HG02870 (cell line): ENCODE measurements at regions not wholly inside any gene's neighbourhood (a gene's known extent, or its start where the extent isn't known, plus 50 kb on each side); places are given as distances from the start of the nearest gene placed in this dataset.
"Not testable (repeated sequence)": the region's sequence is repeated elsewhere in the genome, so short reads cannot be mapped to it uniquely, and the experiment has no call there.

Experiments
- ATAC-seq: cut with Tn5 transposase; IDR thresholded peaks from one replicate; pipeline ENCODE4 v1.9.1; 2021; ENCODE audit warnings: mild to moderate bottlenecking, moderate library complexity; ENCODE audit not compliant: unreplicated experiment

DNA sequence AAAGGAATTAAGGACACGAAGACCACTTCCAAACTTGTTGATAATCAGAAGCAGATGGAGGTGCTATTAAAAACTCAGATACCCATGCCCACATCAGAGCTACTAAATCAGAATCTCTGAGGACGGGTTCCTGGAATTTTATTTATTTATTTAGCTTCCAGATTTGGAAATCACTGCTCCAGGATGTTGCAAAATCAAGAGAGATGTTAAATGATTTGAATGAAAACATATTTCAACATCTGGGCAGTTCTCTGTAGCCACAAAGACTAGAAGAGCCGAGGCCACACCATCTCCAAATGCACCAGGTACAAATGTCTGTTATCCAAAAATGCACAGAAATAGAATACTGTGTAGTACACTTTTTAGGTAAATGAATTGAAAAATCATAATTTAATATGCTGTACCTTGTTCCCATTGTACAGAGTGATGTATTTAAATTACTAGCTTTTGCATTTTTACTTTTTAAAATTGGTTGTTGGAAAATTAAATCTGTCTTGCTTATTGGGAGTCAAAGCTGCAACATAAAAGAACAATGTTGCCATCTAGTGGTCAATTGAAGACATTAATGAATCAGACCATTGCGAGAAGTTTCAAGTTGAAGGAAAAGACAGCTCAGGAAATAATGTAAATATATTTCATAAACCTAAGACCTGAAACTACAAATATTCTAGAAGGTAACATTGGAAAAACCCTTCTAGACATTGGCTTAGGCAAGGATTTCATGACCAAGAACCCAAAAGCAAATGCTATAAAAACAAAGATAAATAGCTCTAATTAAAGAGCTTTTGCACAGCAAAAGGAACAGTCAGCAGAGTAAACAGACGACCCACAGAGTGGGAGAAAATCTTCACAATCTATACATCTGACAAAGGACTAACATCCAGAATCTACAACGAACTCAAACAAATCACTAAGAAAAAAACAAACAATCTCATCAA lies 151.3 kb upstream of the TTC29 start:
- ATAC-seq, result no peak

DNA sequence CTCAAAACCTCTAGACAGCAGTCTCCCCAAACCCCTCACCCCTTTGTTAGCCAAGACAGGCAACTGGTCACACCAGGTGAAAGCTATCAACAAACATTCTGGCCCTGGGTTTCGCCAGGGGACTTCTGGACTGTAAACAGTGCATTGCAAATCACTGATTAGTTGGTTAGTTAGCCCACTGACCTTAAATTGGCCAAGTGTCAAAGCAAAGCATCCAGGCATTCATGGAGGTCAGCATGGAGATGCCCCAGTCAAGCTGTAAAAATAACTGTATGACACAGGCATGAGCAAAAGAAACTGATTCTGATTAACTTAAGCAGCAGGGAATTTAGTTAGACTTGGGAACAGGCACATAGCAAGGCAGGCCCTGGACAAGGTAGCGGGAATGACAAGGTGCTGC lies 156.0 kb upstream of the TTC29 start:
- no peak for ATAC-seq

DNA sequence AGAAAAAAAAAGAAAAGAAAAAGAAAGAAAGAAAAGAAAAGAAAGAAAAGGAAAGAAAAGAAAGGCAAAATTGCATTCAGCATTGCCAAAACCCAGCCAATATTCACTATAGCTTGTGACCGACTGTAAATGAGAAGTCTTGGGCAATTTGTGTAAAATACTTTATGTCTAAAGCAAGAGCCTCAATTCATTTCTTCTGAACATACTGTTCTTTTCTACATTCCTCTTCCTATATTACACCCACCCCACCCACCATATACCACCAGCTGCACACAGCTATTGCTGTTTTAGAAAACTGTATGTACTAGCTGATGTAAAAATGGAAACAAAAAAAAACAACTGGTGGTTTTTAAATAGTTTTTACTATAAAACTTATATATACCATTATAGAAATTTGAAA lies 156.9 kb upstream of the TTC29 start:
- ATAC-seq, result no peak

DNA sequence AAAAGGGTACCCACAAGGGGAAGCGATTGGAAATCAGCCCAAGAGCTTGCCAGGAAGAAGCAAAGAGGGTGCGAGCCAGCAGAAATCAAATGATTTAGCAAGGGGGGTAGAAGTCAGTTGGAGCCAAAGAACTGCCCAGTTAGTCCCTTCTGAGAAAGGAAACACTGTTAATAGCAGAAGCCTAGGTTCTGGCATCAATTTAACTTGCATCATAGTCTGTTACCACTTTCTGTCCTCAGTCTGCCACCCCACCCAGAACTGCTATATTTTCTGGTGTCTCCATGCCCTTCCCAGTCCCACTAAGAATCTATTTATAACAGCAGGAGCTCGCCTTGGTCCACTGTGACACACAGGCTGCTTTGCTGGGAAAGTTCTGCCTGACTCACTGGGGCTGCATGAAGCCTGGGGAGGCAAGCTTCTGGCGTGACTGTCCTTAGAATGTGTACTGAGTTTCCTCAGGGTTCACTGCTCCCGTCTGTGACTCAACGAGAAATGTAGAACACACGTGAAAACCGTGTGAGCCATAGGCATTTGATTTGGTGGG lies 157.8 kb upstream of the TTC29 start:
- no peak for ATAC-seq

DNA sequence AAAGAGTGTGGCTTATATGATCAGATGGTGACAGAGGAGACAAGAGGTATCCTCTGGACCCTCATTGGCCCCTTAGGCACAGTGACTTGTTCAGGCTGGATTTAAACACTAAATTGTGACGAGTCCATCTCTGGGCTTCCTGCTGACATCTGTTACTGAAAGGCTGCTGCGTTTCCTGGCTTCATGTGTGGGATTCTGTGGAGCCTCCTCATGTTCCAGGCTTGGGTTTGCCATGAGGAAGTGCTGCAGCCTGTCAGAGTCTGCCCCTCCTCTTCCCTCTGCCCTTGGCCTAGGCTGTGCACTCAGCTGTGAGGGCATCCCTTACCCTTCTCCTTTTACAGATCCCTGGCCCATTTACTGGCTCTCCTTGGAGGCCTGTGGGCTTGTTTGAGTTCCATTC lies 159.1 kb upstream of the TTC29 start:
- no peak for ATAC-seq

DNA sequence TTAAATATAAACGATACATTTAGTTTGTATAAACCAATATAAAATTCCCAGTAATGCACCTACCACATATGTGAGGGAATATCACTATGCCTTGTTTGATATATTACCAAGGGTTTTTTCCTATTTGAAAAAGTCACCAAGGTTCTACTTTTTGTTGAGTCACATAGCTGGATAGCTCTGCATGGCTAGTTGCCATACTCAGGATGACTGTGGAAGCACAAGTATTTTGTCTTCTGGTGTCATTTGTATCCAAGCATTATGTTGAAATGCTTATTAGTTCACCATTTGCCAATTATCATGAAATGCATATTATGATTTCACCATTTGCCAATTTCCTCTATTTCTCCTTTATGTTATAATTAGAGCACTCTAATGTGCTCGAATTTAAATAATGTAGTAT lies 162.7 kb upstream of the TTC29 start:
- no peak for ATAC-seq

DNA sequence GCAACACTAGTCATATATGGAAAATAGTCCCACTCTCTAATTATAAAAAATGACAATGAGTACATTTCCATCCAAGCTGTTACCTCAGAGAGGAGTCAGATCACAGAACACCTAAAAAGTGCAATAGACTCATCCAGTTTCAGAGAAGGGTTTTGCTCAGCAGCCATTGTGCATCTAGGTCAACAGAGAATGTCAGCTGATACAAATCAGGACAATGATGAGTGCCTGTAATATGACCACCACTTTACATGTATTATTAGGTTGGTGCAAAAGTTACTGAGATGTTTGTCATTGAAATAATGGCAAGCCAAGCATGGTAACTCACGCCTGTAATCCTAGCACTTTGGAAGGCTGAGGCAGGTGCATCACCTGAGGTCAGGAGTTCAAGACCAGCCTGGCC lies 164.1 kb upstream of the TTC29 start:
- no peak for ATAC-seq

DNA sequence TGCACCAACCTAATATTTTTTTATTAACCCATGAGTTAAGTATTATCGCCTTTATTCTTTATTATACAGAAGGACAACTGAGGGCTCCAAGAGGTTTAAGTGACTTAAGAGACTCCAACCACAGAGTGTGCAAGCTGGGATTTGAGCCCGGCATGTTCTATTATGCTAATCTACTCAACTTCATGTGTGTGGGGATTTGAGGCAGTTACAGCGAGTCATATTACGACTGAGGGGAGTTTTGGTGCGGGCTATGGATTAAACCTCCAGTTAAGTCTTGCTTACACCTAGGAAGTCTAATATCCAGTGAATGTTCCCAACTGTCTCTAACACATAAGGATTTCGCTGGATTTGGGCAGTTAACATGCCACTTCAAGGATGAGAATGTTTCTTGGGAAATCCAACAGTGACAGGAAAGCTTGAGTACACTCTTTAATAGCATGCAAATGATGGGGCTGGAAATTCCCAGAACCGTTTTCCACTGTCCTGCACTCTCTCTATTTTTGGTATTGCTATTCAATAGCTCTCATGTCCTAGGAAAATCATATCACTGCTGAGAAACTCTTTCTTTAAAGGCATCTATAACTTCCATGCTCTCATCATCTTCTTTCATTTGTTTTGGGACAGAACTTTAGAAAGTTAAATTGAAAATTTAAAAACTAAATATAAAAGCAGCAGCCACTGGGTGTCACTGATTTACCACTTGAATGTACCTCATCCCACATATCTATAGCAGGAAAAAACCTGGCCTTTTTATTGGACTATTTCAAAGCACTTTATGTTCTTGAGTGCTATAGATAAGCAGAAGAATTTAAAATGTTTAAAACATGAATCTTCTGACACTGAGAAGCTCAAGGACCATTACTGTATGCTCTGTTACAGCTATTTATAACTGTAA lies 165.1 kb upstream of the TTC29 start:
- ATAC-seq, result peak; percentile 61

DNA sequence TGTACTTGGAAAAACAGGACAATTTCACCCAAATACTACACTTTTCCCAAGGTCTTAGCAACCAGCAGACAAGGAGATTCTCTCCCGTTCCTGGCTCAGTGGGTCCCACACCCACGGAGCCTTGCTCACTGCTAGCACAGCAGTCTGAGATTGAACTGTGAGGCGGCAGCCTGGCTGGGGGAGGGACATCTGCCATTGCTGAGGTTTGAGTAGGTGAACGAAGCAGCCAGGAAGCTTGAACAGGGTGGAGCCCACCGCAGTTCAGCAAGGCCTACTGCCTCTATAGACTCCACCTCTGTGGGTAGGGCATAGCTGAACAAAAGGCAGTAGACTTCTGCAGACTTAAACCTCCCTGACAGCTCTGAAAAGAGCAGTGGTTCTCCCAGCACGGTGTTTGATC lies 166.5 kb upstream of the TTC29 start:
- not testable (repeated sequence) for ATAC-seq

DNA sequence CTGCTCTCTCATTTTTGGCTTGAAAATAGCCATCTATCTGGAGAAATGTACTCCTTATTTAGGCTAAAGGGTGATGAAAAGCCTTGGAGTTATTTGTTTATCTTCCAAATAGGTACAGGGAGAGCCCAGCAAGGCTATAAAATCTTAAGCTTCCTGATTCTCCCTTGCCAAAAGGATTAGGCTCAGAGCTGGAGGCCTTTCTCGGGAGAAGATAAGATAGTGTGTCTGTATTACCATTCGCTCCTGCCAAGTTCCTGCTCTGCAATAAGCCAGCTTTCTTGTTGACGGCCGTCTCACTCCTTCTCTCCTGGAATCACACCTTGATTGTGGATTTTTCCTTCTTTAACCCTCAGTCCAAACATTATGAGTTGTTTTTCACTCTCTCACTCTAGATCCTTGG lies 171.8 kb upstream of the TTC29 start:
- ATAC-seq, result no peak

DNA sequence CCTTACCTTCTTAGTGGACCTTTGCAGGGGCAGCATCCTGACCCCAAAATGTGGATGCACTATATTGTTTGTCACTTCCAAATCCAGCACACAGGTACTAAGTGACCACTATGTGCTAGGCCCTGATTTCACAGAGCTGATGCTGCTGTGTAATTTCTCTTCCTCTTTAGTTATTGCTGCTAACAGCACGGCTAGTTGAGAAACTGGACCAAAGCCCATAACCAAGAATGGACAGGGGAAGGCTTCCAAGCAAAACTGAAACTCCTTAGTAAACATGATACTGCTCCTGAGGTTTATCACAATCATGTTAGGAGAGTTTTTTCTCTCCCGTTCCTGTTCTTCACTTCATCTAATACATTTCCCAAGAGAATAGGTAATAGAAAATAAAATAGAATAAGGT lies 172.9 kb upstream of the TTC29 start:
- no peak for ATAC-seq

DNA sequence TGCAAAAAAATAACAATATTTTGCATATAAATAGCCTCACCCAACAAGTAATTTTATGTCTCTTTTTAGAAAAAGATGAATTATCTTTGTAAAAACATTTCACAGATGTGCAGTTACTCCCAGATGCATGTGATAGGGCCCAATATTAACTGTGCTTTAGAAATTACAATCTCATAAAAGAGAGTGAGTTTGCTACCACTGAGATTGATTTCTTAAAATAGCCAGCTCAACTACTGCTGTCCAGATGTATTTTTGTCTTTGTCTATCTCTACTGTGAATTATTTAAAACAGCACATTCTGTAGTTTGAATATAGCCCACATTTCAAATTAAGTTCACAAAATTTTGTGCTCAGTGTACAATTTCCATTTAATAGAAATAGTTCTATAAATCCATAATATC lies 177.0 kb upstream of the TTC29 start:
- ATAC-seq, result no peak

DNA sequence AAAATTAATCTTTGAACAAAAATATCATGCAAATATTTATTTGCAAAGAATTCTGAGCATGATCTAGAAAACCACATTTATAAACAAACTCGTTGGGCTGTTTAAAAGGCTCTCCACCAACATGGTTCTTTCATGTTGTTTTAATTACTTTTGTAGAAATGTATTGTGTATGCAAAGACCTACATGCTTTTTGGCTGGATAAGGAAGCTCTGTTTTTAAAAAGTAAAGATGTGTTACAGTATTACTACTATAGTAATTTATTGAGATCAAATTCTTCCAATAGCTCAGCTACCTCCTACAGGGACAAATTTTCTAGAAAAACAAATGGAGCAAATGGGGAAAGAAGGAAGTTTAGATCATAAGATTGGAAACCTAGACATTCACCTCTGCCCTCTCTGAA lies 177.5 kb upstream of the TTC29 start:
- no peak for ATAC-seq

DNA sequence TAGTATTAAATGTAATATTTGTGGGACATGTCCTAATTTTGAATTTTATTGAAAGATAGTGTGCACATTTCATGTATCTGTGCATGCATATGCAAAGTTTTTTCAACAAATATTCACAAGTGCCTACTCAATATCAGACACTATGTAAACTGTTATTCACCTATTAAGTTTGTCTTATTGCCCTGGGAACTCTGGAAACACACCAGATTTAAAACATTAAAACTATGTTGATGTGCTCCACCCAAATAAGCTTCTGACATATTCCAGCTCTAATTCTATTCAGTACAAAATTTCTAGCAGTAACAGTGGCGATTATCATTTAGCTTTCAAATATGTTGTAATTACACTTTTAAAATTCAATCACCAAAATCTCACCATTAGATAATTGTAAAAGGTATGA lies 183.1 kb upstream of the TTC29 start:
- no peak for ATAC-seq

DNA sequence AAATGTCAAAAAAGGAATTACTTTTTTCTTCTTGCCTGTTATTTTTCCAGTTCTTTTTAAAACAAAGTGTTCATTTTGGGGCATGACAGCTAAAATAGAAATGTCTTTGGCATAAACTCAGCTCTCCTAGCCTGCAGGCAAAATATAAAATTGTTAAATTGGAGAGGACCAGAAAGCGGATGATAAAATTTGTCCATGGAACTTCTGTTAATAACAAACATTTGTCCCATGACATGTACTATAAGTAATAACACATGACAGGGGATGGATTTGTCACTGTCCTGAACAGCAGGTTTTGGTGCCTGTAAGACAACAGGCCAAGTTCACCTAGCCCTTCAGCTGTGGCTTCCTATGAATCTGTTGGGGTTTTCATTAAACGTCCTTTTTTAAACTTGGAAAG lies 184.0 kb upstream of the TTC29 start:
- ATAC-seq, result no peak

DNA sequence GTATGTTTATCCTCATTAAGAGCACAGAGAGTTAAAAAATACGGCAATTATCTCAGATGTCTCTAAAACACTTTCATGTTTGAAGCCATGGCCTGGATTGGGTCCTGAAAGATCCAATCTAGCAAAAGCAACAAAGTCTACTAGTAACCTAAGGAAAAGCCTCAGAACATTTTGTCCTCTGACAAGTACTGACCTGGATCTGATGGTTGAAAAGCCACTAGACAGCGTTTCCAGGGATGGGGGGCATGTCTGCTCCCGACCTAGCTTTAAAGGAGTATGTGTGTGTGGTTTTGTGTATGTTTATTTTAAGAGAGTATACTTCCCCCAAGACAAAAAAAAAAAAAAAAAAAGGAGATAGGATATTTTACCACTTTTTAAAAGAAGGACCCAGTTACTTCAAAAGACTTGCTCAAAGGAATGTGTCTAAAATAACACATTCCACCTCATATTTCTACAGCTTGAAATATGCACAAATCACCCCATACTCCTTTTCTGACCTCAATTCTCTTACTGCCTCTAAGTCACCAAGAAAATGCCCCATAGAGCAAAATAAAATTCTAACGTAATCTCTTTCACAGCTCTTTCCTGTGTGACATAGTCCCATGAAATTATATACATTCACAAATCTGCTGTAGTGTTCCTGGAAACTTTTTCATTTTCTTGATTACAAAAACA lies 189.0 kb upstream of the TTC29 start:
- ATAC-seq, result no peak

DNA sequence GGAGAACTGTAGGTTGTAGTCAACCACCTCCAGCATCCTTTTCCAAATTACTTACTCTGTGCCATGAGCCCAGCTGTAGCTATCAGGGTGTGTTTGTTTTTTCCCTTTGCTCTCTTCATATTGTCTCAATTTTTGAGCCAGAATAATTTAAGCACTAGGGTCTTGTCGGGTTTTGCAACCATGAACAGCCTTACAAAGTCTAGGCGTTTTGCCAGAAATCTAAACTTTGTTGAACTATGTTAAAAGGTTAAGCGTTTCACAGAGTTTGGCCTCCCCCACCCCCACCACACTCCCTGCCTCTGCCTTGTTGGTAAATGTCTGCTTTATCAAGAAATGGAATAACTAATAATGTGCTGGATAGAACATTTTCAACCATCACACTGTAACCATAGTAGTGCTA lies 190.6 kb upstream of the TTC29 start:
- no peak for ATAC-seq

DNA sequence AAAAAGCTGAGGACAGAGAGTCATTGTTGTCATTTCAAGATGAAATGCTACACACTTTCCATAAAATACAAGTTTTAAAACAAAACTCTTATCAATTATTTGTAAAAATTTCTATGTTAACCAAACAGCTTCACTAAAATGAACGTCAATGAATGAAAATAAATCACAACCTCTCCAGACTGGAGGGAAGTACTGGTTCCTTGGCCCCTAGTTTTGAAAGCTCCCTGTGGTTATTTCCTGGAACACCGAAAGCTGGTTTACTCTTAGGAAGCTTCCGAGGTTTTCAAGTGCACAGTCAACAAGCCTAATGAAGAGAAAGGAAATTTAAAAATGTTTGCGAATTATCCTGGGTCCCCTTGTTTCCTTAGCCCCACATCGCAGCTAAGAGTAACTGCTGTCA lies 191.1 kb upstream of the TTC29 start:
- no peak for ATAC-seq

DNA sequence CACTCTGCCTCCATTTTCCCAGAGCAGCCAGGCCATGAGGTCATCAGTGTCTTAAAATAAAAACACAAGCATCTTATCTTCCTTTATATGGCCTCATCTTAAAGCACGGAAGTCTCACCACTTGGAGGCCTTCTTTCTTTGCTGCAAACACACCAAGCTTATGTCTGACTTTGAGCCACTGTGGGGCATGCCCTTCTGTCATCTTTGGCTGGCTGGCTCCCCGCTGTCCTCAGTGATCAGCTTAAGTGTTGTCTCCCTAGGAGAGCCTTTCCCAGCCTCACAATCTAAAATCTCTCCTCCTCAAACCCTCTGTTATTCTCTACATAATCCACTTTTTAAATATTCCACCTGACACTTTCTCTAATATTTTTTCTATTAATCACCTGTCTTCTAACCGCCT lies 191.6 kb upstream of the TTC29 start:
- no peak for ATAC-seq

DNA sequence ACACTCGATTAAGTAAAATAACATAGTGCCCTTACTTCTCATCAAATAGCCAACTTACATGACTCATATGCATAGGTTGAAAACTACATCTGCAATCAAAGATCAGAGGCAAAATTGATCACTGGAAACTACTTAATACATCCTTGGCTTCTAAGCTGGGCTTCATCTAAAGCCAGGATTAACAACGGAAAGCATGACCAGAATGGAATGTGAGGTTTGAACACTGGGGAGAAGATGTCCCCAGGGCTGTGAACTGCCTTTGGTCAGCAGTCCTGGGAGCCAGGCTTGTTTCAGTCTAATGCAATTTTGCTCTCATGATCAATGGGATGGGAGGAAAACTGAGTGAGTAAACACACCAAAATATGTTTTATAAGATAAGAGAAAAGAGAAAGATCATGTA lies 192.5 kb upstream of the TTC29 start:
- ATAC-seq, result no peak
